ENCODE measurements at regions not wholly inside any gene's neighbourhood (a gene's known extent, or its start where the extent isn't known, plus 50 kb on each side); places are given as distances from the start of the nearest gene placed in this dataset.

DNA sequence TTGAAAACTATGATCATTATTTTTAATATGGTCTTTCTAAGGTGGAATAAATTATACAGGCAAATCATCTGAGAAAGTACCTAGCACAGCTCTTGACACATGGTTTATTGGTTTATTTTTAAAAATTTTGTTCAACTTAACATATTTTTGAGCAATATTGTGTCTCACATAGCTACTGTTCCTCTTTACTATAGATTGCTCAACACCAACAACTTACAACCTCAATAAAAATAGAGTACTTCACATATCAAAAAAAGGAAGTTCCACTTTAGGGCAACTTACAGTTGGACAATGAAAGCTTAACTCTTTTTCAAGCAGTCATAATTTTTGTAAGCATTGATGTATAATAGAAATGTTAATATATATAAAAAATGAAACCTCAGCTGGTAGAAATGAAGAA is 440.9 kb upstream of the UBE2E3 start:
- TF ChIP-seq POLR2A (IDR thresholded peaks at IDR 0.05): no peak
- TF ChIP-seq, protein P1, sequence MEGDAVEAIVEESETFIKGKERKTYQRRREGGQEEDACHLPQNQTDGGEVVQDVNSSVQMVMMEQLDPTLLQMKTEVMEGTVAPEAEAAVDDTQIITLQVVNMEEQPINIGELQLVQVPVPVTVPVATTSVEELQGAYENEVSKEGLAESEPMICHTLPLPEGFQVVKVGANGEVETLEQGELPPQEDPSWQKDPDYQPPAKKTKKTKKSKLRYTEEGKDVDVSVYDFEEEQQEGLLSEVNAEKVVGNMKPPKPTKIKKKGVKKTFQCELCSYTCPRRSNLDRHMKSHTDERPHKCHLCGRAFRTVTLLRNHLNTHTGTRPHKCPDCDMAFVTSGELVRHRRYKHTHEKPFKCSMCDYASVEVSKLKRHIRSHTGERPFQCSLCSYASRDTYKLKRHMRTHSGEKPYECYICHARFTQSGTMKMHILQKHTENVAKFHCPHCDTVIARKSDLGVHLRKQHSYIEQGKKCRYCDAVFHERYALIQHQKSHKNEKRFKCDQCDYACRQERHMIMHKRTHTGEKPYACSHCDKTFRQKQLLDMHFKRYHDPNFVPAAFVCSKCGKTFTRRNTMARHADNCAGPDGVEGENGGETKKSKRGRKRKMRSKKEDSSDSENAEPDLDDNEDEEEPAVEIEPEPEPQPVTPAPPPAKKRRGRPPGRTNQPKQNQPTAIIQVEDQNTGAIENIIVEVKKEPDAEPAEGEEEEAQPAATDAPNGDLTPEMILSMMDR (IDR thresholded peaks at IDR 0.05): no peak
